Heart left ventricle (tissue), 16 donors: ENCODE measurements at regions not wholly inside any gene's neighbourhood (a gene's known extent, or its start where the extent isn't known, plus 50 kb on each side); places are given as distances from the start of the nearest gene placed in this dataset.

ENCODE experiments used
- ATAC-seq, 4 donors: fragments of 200-7000 bp; cut with Tn5 transposase; one replicate each; pipeline ENCODE4 v1.9.1; 2020 to 2022; ENCODE audit warnings: moderate library complexity in 4 of 4, mild to moderate bottlenecking in 3 of 4, moderate number of reproducible peaks in 1 of 4
- DNase-seq, 5 donors: peaks; one replicate each; pipeline ENCODE4 v3.0.0-alpha.2; 2020
- H3K27ac ChIP-seq, 12 donors: fragments of 200-600 bp; sonication (generic) in 4 of 12; one replicate each; pipeline versions ENCODE4 v1.5.0 to v1.8.0; 2016 to 2022; ENCODE audit warnings: mild to moderate bottlenecking in 2 of 12
- H3K27me3 ChIP-seq, 9 donors: fragments of 200-600 bp; sonication (generic) in 2 of 9; one replicate each; pipeline versions ENCODE4 v1.5.1 to v1.8.0; 2016 to 2022; ENCODE audit warnings: mild to moderate bottlenecking in 3 of 9
- H3K36me3 ChIP-seq, 9 donors: fragments of 200-600 bp; sonication (generic) in 2 of 9; one replicate each; pipeline versions ENCODE4 v1.5.0 to v1.8.0; 2018 to 2022; ENCODE audit warnings: mild to moderate bottlenecking in 2 of 9
- H3K4me1 ChIP-seq, 12 donors: fragments of 200-600 bp; sonication (generic) in 4 of 12; one replicate each; pipeline versions ENCODE4 v1.5.0 to v1.8.0; 2016 to 2022; ENCODE audit warnings: mild to moderate bottlenecking in 3 of 12
- H3K4me3 ChIP-seq, 12 donors: fragments of 200-600 bp; sonication (generic) in 4 of 12; one replicate each; pipeline versions ENCODE4 v1.5.0 to v1.8.0; 2017 to 2022; ENCODE audit warnings: mild to moderate bottlenecking in 9 of 12, moderate library complexity in 4 of 12
- H3K9me3 ChIP-seq, 12 donors: fragments of 200-600 bp; sonication (generic) in 4 of 12; one replicate each; pipeline versions ENCODE4 v1.5.0 to v1.8.0; 2016 to 2022; ENCODE audit warnings: mild to moderate bottlenecking in 1 of 12
- POLR2A ChIP-seq, 2 donors: fragments of 450-650 bp; IDR thresholded peaks; one replicate each; pipeline ENCODE4 v1.6.1; 2017; ENCODE audit warnings: antibody characterized with exemption in 2 of 2, mild to moderate bottlenecking in 2 of 2, moderate library complexity in 2 of 2
- WGBS, 4 donors: extraction: QIAGEN DNeasy Blood & Tissue Kit in 2 of 4; methylation state at CpG; one replicate each; pipeline versions ENCODE4 v1.1.5 to v1.1.7; 2013 to 2018; 5-methylcytosine and 5-hydroxymethylcytosine counted together
- intact Hi-C, 10 donors: fragments of 100-400 bp; cut with DNase I; formaldehyde crosslinking; loops; one replicate each; pipeline versions ENCODE4 v1.11.1 to v1.14.2; 2022
- TF ChIP-seq, protein P1 (sequence below), 12 donors: fragments of 200-600 bp; sonication (generic) in 4 of 12; IDR thresholded peaks; one replicate each; pipeline versions ENCODE4 v1.5.0 to v1.8.0; 2018 to 2022; ENCODE audit warnings: antibody characterized with exemption in 12 of 12, mild to moderate bottlenecking in 5 of 12
- donor health status: ischemic (EF 13 %, LVEDD 7.1; RV severe dilation, severe dysfunction).
- donor health status: healthy with polysubstance abuse.
- donor health status: DM: no; HTN: yes; CAD: no.
- donor health status: DM: no; HTN: no; CAD: no.
- donor health status: ischemic (EF 25% LVEDD 6.9; RV normal size, moderate dysfunction).
- donor health status: ischemic (EF 25% LVEDD 5.7; RV mildly dilated, moderate dysfunction).
- donor health status: healthy.
- donor health status: DM: yes; HTN: yes; CAD: no.
- donor health status: ischemic (EF 35%, LVEDD 5.7; RV mildly dilated, moderate dysfunction).
- donor health status: nonischemic (EF 11% LVEDD 7.7; RV severe dilation, severe dysfunction).
- donor health status: DM: yes; HTN: yes; CAD: no.
- donor health status: PGD.
- donor health status: ischemic (EF 29% LVEDD 5.4; RV normal size, mild dysfunction).
- donor health status: nonischemic (EF 23%, LVEDD 6.1; RV moderate dilation, normal function).

DNA sequence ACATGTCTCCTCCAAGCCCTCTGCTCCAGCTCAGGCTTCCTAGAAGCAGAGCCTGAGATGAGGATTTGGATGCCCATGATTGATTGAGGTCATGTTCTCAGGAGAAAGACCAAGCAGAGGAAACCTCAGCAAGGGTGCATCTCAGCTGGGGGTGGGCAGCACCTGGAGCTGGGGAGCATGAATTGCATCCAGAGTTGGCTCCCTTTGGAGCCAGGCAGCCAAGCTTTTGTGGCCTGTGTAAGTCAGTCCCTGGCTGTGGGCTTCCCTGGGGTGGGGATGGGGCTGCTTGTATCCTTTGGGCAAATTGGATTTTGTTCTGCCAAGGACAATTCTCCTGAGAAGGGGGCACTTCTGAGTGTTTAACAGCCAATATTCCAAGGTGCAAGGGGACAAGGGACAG is 91.5 kb upstream of the WASF3 start:
- Histone ChIP-seq H3K27ac (peak overlapping the region in 5 of 12 donors; percentile 9 to 59 (median 52)), H3K27me3 (peaks cover 0 to 4% (median 0%) of the 10 kb centered on the region in 9 donors)
- no peak for DNase-seq

GRCh38 chr13:26468265-26468801 is 89.2 kb upstream of the WASF3 start:
- DNase-seq (no peak), ATAC-seq (no peak)
- H3K27me3 ChIP-seq, result peaks cover 0 to 4% (median 0%) of the 10 kb centered on the region in 9 donors
- WGBS, 4 donors, result 45 to 54% (median 50%) methylated on average over 6 of the region's 6 CpGs
- TF ChIP-seq, protein P1, sequence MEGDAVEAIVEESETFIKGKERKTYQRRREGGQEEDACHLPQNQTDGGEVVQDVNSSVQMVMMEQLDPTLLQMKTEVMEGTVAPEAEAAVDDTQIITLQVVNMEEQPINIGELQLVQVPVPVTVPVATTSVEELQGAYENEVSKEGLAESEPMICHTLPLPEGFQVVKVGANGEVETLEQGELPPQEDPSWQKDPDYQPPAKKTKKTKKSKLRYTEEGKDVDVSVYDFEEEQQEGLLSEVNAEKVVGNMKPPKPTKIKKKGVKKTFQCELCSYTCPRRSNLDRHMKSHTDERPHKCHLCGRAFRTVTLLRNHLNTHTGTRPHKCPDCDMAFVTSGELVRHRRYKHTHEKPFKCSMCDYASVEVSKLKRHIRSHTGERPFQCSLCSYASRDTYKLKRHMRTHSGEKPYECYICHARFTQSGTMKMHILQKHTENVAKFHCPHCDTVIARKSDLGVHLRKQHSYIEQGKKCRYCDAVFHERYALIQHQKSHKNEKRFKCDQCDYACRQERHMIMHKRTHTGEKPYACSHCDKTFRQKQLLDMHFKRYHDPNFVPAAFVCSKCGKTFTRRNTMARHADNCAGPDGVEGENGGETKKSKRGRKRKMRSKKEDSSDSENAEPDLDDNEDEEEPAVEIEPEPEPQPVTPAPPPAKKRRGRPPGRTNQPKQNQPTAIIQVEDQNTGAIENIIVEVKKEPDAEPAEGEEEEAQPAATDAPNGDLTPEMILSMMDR (IDR thresholded peaks at IDR 0.05), result no peak
- TF ChIP-seq POLR2A (IDR thresholded peaks at IDR 0.05), result no peak
- H3K4me1 ChIP-seq, result peaks cover 0 to 15% (median 0%) of the 10 kb centered on the region in 12 donors
- no peaks in the 10 kb centered on the region for H3K9me3 ChIP-seq
- H3K27ac ChIP-seq, result no peak overlapping the region
- intact Hi-C loops, result loop anchor here in 1 of 10 donors (10.0 kb wide), 1 partner anchor 214 kb away; the partner anchor contains the start of gene CDK8
- H3K4me3 ChIP-seq, result no peak overlapping the region
- no peaks in the 10 kb centered on the region for H3K36me3 ChIP-seq

More for the DNA sequence above, 91.5 kb upstream of the WASF3 start:
- intact Hi-C loops, result loop anchor here in 1 of 10 donors (10.0 kb wide), 1 partner anchor 211 kb away; the partner anchor contains the start of gene CDK8
- H3K4me3 ChIP-seq, result no peak overlapping the region
- H3K36me3 ChIP-seq, result no peaks in the 10 kb centered on the region
- ATAC-seq, result peak in 1 of 4 donors; percentile 23
- TF ChIP-seq, protein P1 (IDR thresholded peaks at IDR 0.05), result no peak
- no peak for TF ChIP-seq POLR2A (IDR thresholded peaks at IDR 0.05)
- peaks cover 0 to 18% (median 0%) of the 10 kb centered on the region in 12 donors for H3K4me1 ChIP-seq
- H3K9me3 ChIP-seq, result no peaks in the 10 kb centered on the region

GRCh38 chr13:26469602-26470001 is 87.9 kb upstream of the WASF3 start:
- Histone ChIP-seq H3K36me3 (no peaks in the 10 kb centered on the region), H3K4me3 (no peak overlapping the region), H3K9me3 (no peaks in the 10 kb centered on the region), H3K27ac (no peak overlapping the region), H3K4me1 (peaks cover 0 to 15% (median 0%) of the 10 kb centered on the region in 12 donors), H3K27me3 (no peaks in the 10 kb centered on the region)
- intact Hi-C loops, result loop anchor here in 2 of 10 donors (10.0 kb wide), 1 partner anchor 215 kb away; the partner anchor contains the start of gene CDK8 (in 2 of the 2)
- 84 to 88% (median 86%) methylated on average over 4 of the region's 4 CpGs for WGBS, 4 donors
- TF ChIP-seq, protein P1 (IDR thresholded peaks at IDR 0.05), result no peak
- no peak for TF ChIP-seq POLR2A (IDR thresholded peaks at IDR 0.05)
- DNase-seq (no peak), ATAC-seq (no peak)

GRCh38 chr13:26471807-26472206 is 85.7 kb upstream of the WASF3 start:
- no peak for TF ChIP-seq POLR2A (IDR thresholded peaks at IDR 0.05)
- TF ChIP-seq, protein P1 (IDR thresholded peaks at IDR 0.05), result no peak
- peaks cover 0 to 20% (median 0%) of the 10 kb centered on the region in 12 donors for H3K4me1 ChIP-seq
- no peaks in the 10 kb centered on the region for H3K36me3 ChIP-seq
- DNase-seq (no peak), ATAC-seq (no peak)
- H3K27me3 ChIP-seq, result no peaks in the 10 kb centered on the region
- WGBS, 4 donors, result 82 to 87% (median 86%) methylated on average over 8 of the region's 8 CpGs
- intact Hi-C loops, result loop anchor here in 1 of 10 donors (10.0 kb wide), 1 partner anchor 217 kb away; the partner anchor contains the start of gene CDK8
- no peaks in the 10 kb centered on the region for H3K9me3 ChIP-seq
- no peak overlapping the region for H3K4me3 ChIP-seq
- H3K27ac ChIP-seq, result no peak overlapping the region
